H1 (cell line): ENCODE measurements at regions not wholly inside any gene's neighbourhood (a gene's known extent, or its start where the extent isn't known, plus 50 kb on each side); places are given as distances from the start of the nearest gene placed in this dataset.

Experiments
- CTCF ChIA-PET: fragments of 300-600 bp; sonication (Branson Sonifier 250); formaldehyde crosslinking; loops from one replicate; lab custom pipeline; 2021; ENCODE audit not compliant: partially characterized antibody; lab: Charles Lee
- POLR2A ChIA-PET: fragments of 300-600 bp; sonication (Branson Sonifier 250); formaldehyde crosslinking; loops from one replicate; lab custom pipeline; 2021; ENCODE audit warnings: inconsistent platforms; ENCODE audit not compliant: partially characterized antibody; lab: Charles Lee
- DNase-seq, 2 experiments: peaks; one replicate each; pipeline versions ENCODE4 v3.0.0 to v3.0.0-alpha.2; 2010 to 2022; ENCODE audit warnings: low spot score in 2 of 2, low read depth in 1 of 2, mixed read lengths in 1 of 2
- FAIRE-seq: peaks from 2 replicates; lab custom pipeline; 2011; peaks lifted over from hg19 to GRCh38; lab: Jason Lieb, UNC
- H2AFZ ChIP-seq: 2 replicates; pipeline ENCODE4 v1.8.1; 2012; ENCODE audit warnings: low read length, inconsistent platforms
- H2AK5ac ChIP-seq: 2 replicates; pipeline ENCODE4 v1.6.1; 2013; ENCODE audit warnings: low read depth, low read length
- H2BK120ac ChIP-seq: replicated peaks from 2 replicates; pipeline ENCODE3; 2013; ENCODE audit warnings: low read depth, low read length, inconsistent platforms
- H2BK12ac ChIP-seq: 2 replicates; pipeline ENCODE4 v1.6.1; 2013; ENCODE audit warnings: low read depth, low read length
- H2BK15ac ChIP-seq: 2 replicates; pipeline ENCODE4 v1.6.1; 2013; ENCODE audit warnings: low read length
- H2BK20ac ChIP-seq: 2 replicates; pipeline ENCODE4 v1.6.1; 2013; ENCODE audit warnings: low read length
- H2BK5ac ChIP-seq: 2 replicates; pipeline ENCODE4 v1.6.1; 2013; ENCODE audit warnings: low read depth, low read length
- H3K14ac ChIP-seq: 2 replicates; pipeline ENCODE4 v1.6.1; 2013; ENCODE audit warnings: inconsistent platforms; ENCODE audit not compliant: insufficient read length
- H3K18ac ChIP-seq: 2 replicates; pipeline ENCODE4 v1.6.1; 2013; ENCODE audit warnings: low read length; ENCODE audit errors: extremely low read depth
- H3K23ac ChIP-seq: 2 replicates; pipeline ENCODE4 v1.6.1; 2013; ENCODE audit warnings: inconsistent platforms; ENCODE audit not compliant: insufficient read length
- H3K23me2 ChIP-seq: 2 replicates; pipeline ENCODE4 v1.6.1; 2013; ENCODE audit warnings: low read depth, low read length
- H3K27ac ChIP-seq: 2 replicates; pipeline ENCODE4 v1.6.1; 2011; ENCODE audit warnings: low read depth, low read length, inconsistent platforms
- H3K27me3 ChIP-seq, 4 experiments: replicated peaks in 1 of 4; 1 replicate in 1 of 4; 2 replicates in 3 of 4; pipeline versions ENCODE4 v1.6.1 to v1.8.1; 2011 to 2013; ENCODE audit warnings: low read length in 3 of 4, mild to moderate bottlenecking in 3 of 4, inconsistent platforms in 2 of 4, mixed read lengths in 2 of 4, moderate library complexity in 1 of 4; ENCODE audit not compliant: control insufficient read depth in 3 of 4, insufficient read depth in 3 of 4; ENCODE audit errors: extremely low read depth in 1 of 4
- H3K36me3 ChIP-seq, 4 experiments: 2 replicates each; pipeline versions ENCODE4 v1.6.1 to v1.8.1; 2011 to 2013; ENCODE audit warnings: mild to moderate bottlenecking in 4 of 4, low read length in 3 of 4, moderate library complexity in 2 of 4, control low read depth in 1 of 4, inconsistent platforms in 1 of 4; ENCODE audit not compliant: insufficient read depth in 4 of 4, control insufficient read depth in 2 of 4
- H3K4ac ChIP-seq: replicated peaks from 2 replicates; pipeline ENCODE3; 2013; ENCODE audit warnings: low read length, low read depth, mixed read lengths, inconsistent platforms; ENCODE audit not compliant: insufficient read length
- H3K4me1 ChIP-seq, 4 experiments: replicated peaks in 1 of 4; 1 replicate in 1 of 4; 2 replicates in 3 of 4; pipeline versions ENCODE4 v1.6.1 to v1.8.1; 2011 to 2013; ENCODE audit warnings: low read length in 3 of 4, inconsistent platforms in 2 of 4, mixed read lengths in 1 of 4; ENCODE audit not compliant: insufficient read depth in 4 of 4, control insufficient read depth in 3 of 4
- H3K4me2 ChIP-seq, 2 experiments: 2 replicates each; pipeline versions ENCODE4 v1.6.1 to v1.8.1; 2011 to 2013; ENCODE audit warnings: low read depth in 2 of 2, low read length in 2 of 2, control low read depth in 1 of 2, inconsistent platforms in 1 of 2, mild to moderate bottlenecking in 1 of 2; ENCODE audit not compliant: insufficient read depth in 1 of 2
- H3K4me3 ChIP-seq, 4 experiments: fragments of 200-600, 300-600 bp in 1 of 4; sonication (generic), shearing (Covaris generic), sonication (Bioruptor Twin) in 1 of 4; 2 replicates each; pipeline versions ENCODE4 v1.5.1 to v1.8.1; 2011 to 2016; ENCODE audit warnings: low read length in 4 of 4, low read depth in 3 of 4, control low read depth in 2 of 4, inconsistent platforms in 2 of 4, mild to moderate bottlenecking in 2 of 4, mixed read lengths in 1 of 4, moderate library complexity in 1 of 4; ENCODE audit not compliant: insufficient read depth in 2 of 4; ENCODE audit errors: extremely low read depth in 1 of 4
- H3K56ac ChIP-seq: replicated peaks from 2 replicates; pipeline ENCODE3; 2013; ENCODE audit warnings: low read depth, mild to moderate bottlenecking, mixed read lengths, low read length, inconsistent platforms; ENCODE audit not compliant: insufficient read length
- H3K79me1 ChIP-seq: 2 replicates; pipeline ENCODE4 v1.6.1; 2013; ENCODE audit warnings: low read depth, low read length, control low read depth
- H3K79me2 ChIP-seq, 2 experiments: 2 replicates each; pipeline versions ENCODE4 v1.6.1 to v1.8.1; 2012 to 2013; ENCODE audit warnings: low read length in 2 of 2, mild to moderate bottlenecking in 2 of 2, inconsistent platforms in 1 of 2; ENCODE audit not compliant: insufficient read depth in 2 of 2, control insufficient read depth in 1 of 2
- H3K9ac ChIP-seq, 4 experiments: replicated peaks in 1 of 4; 1 replicate in 1 of 4; 2 replicates in 3 of 4; pipeline versions ENCODE4 v1.6.1 to v1.8.1; 2011 to 2013; ENCODE audit warnings: low read depth in 3 of 4, low read length in 3 of 4, control low read depth in 2 of 4, mild to moderate bottlenecking in 2 of 4, moderate library complexity in 2 of 4, inconsistent platforms in 1 of 4; ENCODE audit errors: extremely low read depth in 1 of 4
- H3K9me3 ChIP-seq, 2 experiments: 2 replicates each; pipeline versions ENCODE4 v1.6.1 to v1.8.1; 2012 to 2013; ENCODE audit warnings: mild to moderate bottlenecking in 2 of 2, moderate library complexity in 2 of 2, control low read depth in 1 of 2, inconsistent platforms in 1 of 2, low read depth in 1 of 2, low read length in 1 of 2, mixed read lengths in 1 of 2; ENCODE audit not compliant: insufficient read depth in 2 of 2
- H4K20me1 ChIP-seq, 2 experiments: replicated peaks in 1 of 2; 2 replicates each; pipeline versions ENCODE3 to v1.8.1; 2011 to 2013; ENCODE audit warnings: inconsistent platforms in 2 of 2, low read length in 2 of 2, mild to moderate bottlenecking in 1 of 2; ENCODE audit not compliant: insufficient read depth in 2 of 2, control insufficient read depth in 1 of 2
- H4K5ac ChIP-seq: 2 replicates; pipeline ENCODE4 v1.6.1; 2013; ENCODE audit warnings: low read length, low read depth, mixed read lengths, inconsistent platforms; ENCODE audit not compliant: insufficient read length
- H4K8ac ChIP-seq: 2 replicates; pipeline ENCODE4 v1.8.0; 2013; ENCODE audit warnings: mild to moderate bottlenecking, moderate library complexity, low read length, inconsistent platforms; ENCODE audit not compliant: insufficient read depth; ENCODE audit errors: extremely low read depth
- H4K91ac ChIP-seq: replicated peaks from 2 replicates; pipeline ENCODE3; 2013; ENCODE audit warnings: low read length, mixed read lengths, inconsistent platforms; ENCODE audit not compliant: insufficient read length
- BRCA1 ChIP-seq: IDR thresholded peaks from 2 replicates; pipeline ENCODE4 v1.6.1; 2012; ENCODE audit warnings: low read depth, low read length, improper control_type of control experiment
- CREB1 ChIP-seq: IDR thresholded peaks from 2 replicates; pipeline ENCODE4 v1.6.1; 2012; ENCODE audit warnings: inconsistent platforms
- EP300 ChIP-seq, 2 experiments: IDR thresholded peaks; 1 replicate in 1 of 2; 2 replicates in 1 of 2; pipeline ENCODE4 v1.6.1; 2011 to 2012; ENCODE audit warnings: low read depth in 2 of 2, low read length in 2 of 2, mild to moderate bottlenecking in 2 of 2, borderline replicate concordance in 1 of 2, inconsistent platforms in 1 of 2, moderate library complexity in 1 of 2
- KDM1A ChIP-seq: fragments of 200-600, 300-600 bp; sonication (generic); IDR thresholded peaks from 2 replicates; pipeline ENCODE4 v1.7.1; 2016; ENCODE audit warnings: mild to moderate bottlenecking, low read length, borderline replicate concordance
- POU5F1 ChIP-seq: IDR thresholded peaks from 2 replicates; pipeline ENCODE4 v1.6.1; 2011; ENCODE audit warnings: low read depth, mild to moderate bottlenecking, low read length, moderate library complexity
- SAP30 ChIP-seq: fragments of 300-600 bp; sonication (generic); IDR thresholded peaks from 2 replicates; pipeline ENCODE4 v1.7.1; 2012; ENCODE audit warnings: low read length, moderate library complexity, mild to moderate bottlenecking, inconsistent platforms; ENCODE audit not compliant: insufficient read depth, insufficient replicate concordance
- SIN3A ChIP-seq, 2 experiments: IDR thresholded peaks in 1 of 2; conservative IDR thresholded peaks in 1 of 2; 2 replicates each; pipeline ENCODE4 v1.6.1; 2011 to 2012; ENCODE audit warnings: low read length in 2 of 2, improper control_type of control experiment in 1 of 2, low read depth in 1 of 2, mild to moderate bottlenecking in 1 of 2
- SIRT6 ChIP-seq: IDR thresholded peaks from one replicate; pipeline ENCODE4 v1.7.1; 2012; ENCODE audit warnings: low read length, inconsistent platforms
- SP4 ChIP-seq: IDR thresholded peaks from 2 replicates; pipeline ENCODE4 v1.6.1; 2012; ENCODE audit warnings: low read length, inconsistent platforms
- ZNF274 ChIP-seq: IDR thresholded peaks from 2 replicates; pipeline ENCODE4 v1.7.0; 2012; ENCODE audit warnings: low read length, borderline replicate concordance; ENCODE audit errors: extremely low read depth
- WGBS, 2 experiments: shearing (Covaris generic) in 1 of 2; methylation state at CpG; one replicate each; pipeline versions ENCODE4 v1.1.6 to v1.1.7; 2013 to 2015; ENCODE audit warnings: low lambda C conversion rate in 2 of 2, mixed read lengths in 2 of 2, inconsistent platforms in 1 of 2, low coverage in 1 of 2, missing lambda C conversion rate in 1 of 2; ENCODE audit not compliant: insufficient replicate concordance in 2 of 2, insufficient coverage in 1 of 2, insufficient read length in 1 of 2; ENCODE audit errors: extremely low coverage in 1 of 2, missing lambda C conversion rate in 1 of 2; 5-methylcytosine and 5-hydroxymethylcytosine counted together

GRCh38 chr6:40256224-40256623, 322.0 kb upstream of the MOCS1 start:
- no peak overlapping the region for H2AFZ ChIP-seq
- 87% methylated on average over 2 of the region's 2 CpGs; no CpG with 5 or more reads in 1 of the 2 experiments for WGBS, 2 experiments
- no peaks in the 10 kb centered on the region for H3K79me1 ChIP-seq
- H2BK20ac ChIP-seq, result no peak overlapping the region
- peaks cover 0 to 3% (median 0%) of the 10 kb centered on the region in 4 experiments; a peak in 2 of 7 replicates for H3K4me1 ChIP-seq
- H3K9ac ChIP-seq, result no peak overlapping the region
- no peak overlapping the region for H3K14ac ChIP-seq
- no peaks in the 10 kb centered on the region for H3K27me3 ChIP-seq
- H3K79me2 ChIP-seq, result no peaks in the 10 kb centered on the region
- no peak overlapping the region for H3K4ac ChIP-seq
- CTCF ChIA-PET, result interaction anchor here (1.0 to 1.2 kb wide), 2 partner anchors 14 to 80 kb away, joined by 3 read pairs; no protein-coding TSS in a partner anchor
- no peak overlapping the region for H3K56ac ChIP-seq
- no peaks in the 10 kb centered on the region for H3K23me2 ChIP-seq
- no peak overlapping the region for H2BK5ac ChIP-seq
- no peak overlapping the region for H2BK120ac ChIP-seq
- H2AK5ac ChIP-seq, result no peak overlapping the region
- H2BK15ac ChIP-seq, result no peak overlapping the region
- FAIRE-seq (no peak), DNase-seq (no peak)
- no peak overlapping the region for H4K8ac ChIP-seq
- no peak overlapping the region for H2BK12ac ChIP-seq
- H4K91ac ChIP-seq, result no peak overlapping the region
- no peak overlapping the region for H3K4me2 ChIP-seq
- POLR2A ChIA-PET, result no interaction called here
- no peak overlapping the region for H4K5ac ChIP-seq
- H3K27ac ChIP-seq, result no peak overlapping the region
- H3K18ac ChIP-seq, result no peak overlapping the region
- no peaks in the 10 kb centered on the region for H3K9me3 ChIP-seq
- no peaks in the 10 kb centered on the region; a peak in 1 of 8 replicates for H3K36me3 ChIP-seq
- no peak overlapping the region for H3K4me3 ChIP-seq
- TF ChIP-seq SIRT6, result no peak
- no peak for TF ChIP-seq SP4
- TF ChIP-seq SIN3A (conservative IDR thresholded peaks at IDR 0.05 in 1 of 2, IDR thresholded peaks at IDR 0.05 in 1 of 2; ENCODE audit: low read depth in 1 of 2, low read length in 2 of 2), result no peak
- TF ChIP-seq SAP30, result no peak
- TF ChIP-seq BRCA1, result no peak
- no peak for TF ChIP-seq EP300 (IDR thresholded peaks at IDR 0.05; ENCODE audit: borderline replicate concordance in 1 of 2, low read depth in 2 of 2, low read length in 2 of 2)
- TF ChIP-seq KDM1A, result no peak
- no peak for TF ChIP-seq ZNF274
- TF ChIP-seq CREB1, result no peak
- no peak for TF ChIP-seq POU5F1
- H4K20me1 ChIP-seq, result no peaks in the 10 kb centered on the region
- no peak overlapping the region for H3K23ac ChIP-seq
